NCI-H1930 (cell line): ENCODE measurements at regions not wholly inside any gene's neighbourhood (a gene's known extent, or its start where the extent isn't known, plus 50 kb on each side); places are given as distances from the start of the nearest gene placed in this dataset.

ENCODE experiments used
- DNase-seq, 2 experiments: peaks; one replicate each; lab custom pipeline; 2025; lab: John Stamatoyannopoulos, UW

- no peak for DNase-seq
Observed at GRCh38 chr10:89829262-89829886, 128.0 kb downstream of the KIF20B start.

- no peak for DNase-seq
Observed at GRCh38 chr10:89829887-89830269, 128.5 kb downstream of the KIF20B start.

GRCh38 chr10:89830624-89831023 is 129.2 kb downstream of the KIF20B start:
- DNase-seq = no peak

GRCh38 chr10:89836840-89837164 is 135.4 kb downstream of the KIF20B start:
- no peak for DNase-seq

- DNase-seq = no peak
Observed at GRCh38 chr10:89837165-89838043, 136.0 kb downstream of the KIF20B start.

DNA sequence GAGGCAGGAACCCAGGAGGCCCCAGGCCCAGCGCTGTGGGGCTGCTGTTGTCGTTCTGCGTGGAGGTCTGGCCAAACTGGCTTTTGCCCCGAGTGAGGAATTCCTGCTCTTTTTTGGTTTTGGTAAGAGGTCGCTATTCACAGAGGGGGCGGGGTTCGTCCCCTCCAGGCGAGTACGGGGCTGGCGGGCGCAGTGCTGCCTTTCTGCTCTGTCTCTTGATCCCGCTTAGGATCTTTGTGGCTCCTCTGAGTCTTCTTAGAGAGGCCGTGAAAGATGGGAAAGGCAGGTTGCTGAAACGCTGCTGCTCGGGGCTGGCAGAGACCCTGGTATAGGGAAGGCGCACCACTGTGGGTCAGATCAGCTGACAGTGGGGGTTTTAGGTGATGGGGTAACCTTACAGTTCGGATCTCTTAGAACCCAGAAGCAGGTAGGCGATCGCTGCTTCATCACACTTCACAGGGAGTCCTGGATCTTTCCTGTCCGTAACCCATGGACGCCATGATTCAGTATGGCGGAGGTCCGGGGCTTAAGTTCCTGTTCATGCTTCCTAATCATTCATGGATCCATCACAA is 136.7 kb downstream of the KIF20B start:
- no peak for DNase-seq

GRCh38 chr10:89845541-89846280 is 144.3 kb downstream of the KIF20B start:
- no peak for DNase-seq

- DNase-seq = no peak
Observed at GRCh38 chr10:89846281-89846630, 144.9 kb downstream of the KIF20B start.

DNA sequence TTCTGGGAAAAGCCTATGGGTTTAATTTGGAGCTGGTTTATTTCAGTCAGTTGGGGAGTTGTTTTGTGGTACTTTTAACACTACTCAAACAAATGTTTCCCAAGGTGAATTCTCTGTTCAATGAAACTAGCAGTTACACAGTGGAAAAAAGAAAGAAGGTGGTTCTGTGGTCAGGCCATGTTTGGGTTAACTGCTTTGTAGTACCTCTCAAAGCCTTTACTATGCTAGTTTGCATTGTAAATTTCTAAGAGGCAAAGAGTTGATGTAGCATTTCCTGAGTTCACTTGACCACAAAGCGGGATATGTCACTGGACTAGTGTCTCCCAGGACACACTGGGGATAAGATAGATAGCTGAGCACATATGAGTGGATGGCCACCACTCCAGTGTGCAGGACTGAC is 145.4 kb downstream of the KIF20B start:
- no peak for DNase-seq

- no peak for DNase-seq
Observed at GRCh38 chr10:89852872-89853271, 151.5 kb downstream of the KIF20B start.

DNA sequence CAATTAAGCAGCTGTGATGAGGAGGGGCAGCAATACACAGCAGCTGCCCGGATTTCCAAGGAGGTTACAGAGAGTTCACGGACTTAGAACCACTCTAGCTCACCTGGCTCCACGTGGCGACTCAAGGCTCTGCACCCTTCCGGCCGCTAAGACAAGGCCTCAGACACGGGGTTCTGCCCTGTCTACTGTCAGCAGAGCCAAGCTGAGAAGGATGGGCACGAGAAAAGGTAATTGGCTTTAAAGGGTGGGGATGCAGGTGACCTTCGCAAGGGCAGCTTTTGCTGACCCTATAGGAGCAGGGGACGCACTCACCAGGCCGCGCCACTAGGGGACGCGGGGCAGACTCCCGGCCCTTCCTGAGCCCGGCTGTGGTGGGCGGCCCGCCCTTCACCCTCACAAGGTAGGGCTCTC is 152.4 kb downstream of the KIF20B start:
- no peak for DNase-seq

GRCh38 chr10:89857431-89858042 is 156.1 kb downstream of the KIF20B start:
- no peak for DNase-seq

GRCh38 chr10:89861199-89861573 is 159.8 kb downstream of the KIF20B start:
- no peak for DNase-seq

GRCh38 chr10:89861584-89862301 is 160.4 kb downstream of the KIF20B start:
- DNase-seq = no peak

DNA sequence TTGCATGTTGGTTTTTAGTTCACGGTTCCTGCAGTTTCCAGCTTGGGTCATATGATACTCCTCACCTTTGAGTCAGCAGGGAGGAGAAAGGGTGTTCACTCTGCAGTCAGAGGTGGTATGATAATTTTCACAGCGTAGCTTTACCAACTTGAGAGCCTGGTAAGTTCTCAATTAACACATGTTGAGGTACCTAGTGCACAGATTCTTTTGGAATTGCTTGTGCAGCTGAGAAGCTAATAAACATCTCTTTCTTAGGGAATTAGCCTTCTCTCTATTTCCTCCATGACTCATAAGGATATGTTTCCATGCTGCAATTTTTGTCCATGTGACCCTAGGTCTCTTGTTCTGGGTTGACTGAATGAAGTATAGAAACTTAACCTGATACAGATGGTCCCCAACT is 166.6 kb downstream of the KIF20B start:
- DNase-seq = no peak

DNA sequence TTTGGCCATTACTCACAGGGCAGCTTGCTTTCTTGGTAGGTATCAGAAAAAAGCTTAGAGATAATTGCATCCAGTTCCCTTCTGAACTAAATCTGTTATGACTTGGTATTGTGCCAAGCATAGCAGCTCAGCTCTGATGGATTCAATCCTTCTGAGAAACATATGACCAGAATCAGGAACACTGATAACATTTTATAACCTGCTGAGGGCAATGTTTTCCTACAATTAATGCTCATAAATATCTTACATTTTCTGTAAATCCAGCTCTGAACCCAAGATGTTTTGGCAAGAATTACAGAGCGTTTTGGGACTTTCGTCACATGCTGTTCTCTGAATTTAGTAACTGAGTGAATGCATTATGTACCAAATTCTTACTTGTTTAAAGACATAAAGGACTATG is 167.8 kb downstream of the KIF20B start:
- DNase-seq = no peak

GRCh38 chr10:89869592-89870156 is 168.3 kb downstream of the KIF20B start:
- DNase-seq = no peak

GRCh38 chr10:89870936-89871335 is 169.5 kb downstream of the KIF20B start:
- no peak for DNase-seq

- no peak for DNase-seq
Observed at GRCh38 chr10:89873055-89873454, 171.7 kb downstream of the KIF20B start.

GRCh38 chr10:89875557-89875956 is 174.2 kb downstream of the KIF20B start:
- DNase-seq = no peak

DNA sequence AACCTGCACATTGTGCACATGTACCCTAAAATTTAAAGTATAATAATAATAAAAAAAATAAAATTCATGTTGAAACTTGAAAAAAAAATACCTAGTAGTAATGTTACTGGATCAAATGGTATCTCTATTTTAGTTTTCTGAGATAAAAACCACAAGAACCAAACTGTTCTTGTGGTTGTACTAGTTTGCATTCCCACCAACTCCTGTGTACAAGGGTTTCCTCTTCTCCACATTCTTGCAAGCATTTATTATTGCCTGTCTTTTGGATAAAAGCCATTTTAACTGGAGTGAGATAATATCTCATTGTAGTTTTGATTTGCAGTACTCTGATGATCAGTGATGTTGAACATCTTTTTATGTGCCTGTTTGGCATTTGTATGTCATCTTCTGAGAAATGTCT is 177.7 kb downstream of the KIF20B start:
- DNase-seq = no peak
